HG02885 (cell line): ENCODE measurements at regions not wholly inside any gene's neighbourhood (a gene's known extent, or its start where the extent isn't known, plus 50 kb on each side); places are given as distances from the start of the nearest gene placed in this dataset.

ENCODE experiments used
- ATAC-seq: cut with Tn5 transposase; IDR thresholded peaks from one replicate; pipeline ENCODE4 v1.9.1; 2021; ENCODE audit warnings: mild to moderate bottlenecking; ENCODE audit not compliant: unreplicated experiment, poor library complexity

DNA sequence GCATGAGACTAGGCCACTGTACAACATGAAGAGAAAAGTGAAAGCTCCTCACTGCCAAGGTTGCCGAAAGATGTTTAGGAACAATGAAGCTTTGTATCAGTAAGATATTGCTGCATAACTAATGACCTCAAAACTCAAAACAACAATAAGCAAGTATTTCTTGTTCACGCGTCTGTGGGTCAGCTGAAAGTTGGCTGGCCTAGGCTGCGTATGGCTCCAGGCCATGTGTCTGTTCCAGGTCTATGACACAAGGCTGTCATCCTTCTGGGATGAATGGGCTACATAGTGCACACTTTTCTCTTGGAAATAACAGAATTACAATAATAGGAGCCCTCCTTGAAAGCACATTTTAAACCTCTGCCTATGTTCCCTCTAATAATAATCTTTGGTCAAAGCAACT is 515.9 kb downstream of the PLPP3 start:
- ATAC-seq = no peak

DNA sequence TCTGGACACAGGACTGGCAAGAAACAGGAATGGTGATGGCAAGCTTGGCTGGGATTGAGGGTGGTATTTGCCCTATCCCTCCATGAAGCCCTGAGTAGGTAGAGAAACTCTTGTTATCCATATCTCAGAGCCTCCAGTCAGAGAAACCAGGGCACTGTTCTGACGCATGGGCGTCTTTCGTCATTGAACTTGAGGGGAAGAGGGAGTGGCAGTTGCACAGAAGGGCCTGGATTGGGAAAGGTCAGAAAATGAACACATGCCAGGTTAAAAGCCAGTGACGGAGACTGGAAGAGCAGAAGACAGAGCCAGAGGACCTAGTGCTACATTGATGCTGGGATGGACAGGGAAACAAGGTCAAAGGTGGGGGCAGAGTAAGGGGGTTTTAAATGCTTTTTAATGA is 516.7 kb downstream of the PLPP3 start:
- ATAC-seq = no peak

DNA sequence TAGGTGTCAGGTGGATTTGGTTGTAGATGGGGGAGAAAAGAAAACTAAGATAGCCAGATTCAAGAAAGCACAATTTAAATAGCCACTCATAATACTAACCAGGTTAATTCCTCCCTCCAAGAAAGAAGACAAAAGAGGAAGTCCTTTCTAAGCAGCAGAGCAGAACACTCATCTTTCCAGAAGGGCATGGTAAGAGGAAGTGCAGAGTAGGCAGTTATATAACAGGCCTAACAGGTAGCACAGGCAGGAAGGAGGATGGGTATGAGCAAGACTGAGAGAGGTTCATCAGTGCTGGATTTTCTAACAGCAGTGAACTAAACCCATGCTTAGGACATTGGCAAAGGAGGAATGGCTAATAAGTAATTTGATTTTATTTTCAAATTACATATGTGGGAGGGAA is 517.5 kb downstream of the PLPP3 start:
- no peak for ATAC-seq

DNA sequence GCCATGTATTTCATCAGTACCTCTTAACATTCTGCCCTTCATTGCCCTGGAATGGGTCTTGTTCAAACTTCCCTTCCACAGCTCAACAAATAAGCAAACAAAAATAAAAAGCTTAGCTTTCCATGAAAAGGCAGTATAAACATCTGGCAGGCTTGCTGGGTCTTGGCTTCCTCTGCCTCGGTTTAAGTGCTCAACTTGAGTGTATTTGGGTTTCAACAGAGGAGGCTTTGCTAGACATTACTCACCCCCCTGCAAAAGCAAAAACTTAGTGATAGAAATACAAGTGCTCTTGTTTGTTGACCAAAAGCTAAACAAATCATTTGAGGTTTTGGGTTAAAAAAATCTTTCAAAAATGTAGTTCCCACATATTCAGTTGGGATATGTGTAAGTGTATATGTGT is 518.5 kb downstream of the PLPP3 start:
- no peak for ATAC-seq

DNA sequence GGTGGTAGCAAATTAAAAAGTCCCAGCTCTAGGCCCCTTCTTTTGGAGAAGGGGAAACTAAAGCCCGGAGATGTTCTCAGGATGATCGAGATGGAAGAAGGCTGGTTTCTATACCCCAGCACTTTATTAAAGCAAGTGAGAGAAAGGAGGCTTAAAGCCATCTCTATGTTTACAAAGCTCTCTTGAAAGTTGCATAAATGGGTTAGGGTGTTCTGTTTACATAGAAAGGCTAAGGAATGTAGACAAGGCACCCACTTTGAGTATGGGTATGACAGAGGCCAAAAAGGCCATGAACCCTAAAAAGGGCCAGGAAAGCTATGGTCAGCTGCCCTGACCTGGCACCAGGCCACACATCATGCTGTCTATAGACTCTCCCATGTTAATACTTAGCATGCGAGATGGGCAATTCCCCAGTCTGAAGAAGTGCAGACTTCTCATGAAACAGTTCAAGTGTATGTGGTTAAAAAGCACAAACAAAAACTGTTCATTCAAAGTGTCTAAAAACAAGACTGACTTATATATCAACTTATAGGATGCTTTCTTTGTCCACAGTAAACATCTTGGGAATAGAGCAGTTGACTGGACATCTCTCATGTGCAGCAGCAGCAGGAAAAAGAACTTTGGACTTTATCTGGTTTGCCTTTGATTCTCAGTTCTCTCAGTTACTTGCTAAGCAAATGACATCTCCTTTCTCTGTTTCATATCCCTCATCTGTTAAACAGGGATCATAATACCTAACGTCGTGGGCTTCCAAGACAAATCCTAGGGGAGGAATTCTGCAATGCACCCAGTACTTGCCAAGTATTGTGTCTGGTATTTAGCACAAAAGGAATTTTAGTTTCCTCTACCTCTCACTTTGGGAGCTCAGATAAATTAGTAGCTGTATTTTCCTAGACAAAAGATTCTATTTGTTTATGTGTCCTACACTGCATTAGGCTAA is 521.6 kb downstream of the PLPP3 start:
- no peak for ATAC-seq

DNA sequence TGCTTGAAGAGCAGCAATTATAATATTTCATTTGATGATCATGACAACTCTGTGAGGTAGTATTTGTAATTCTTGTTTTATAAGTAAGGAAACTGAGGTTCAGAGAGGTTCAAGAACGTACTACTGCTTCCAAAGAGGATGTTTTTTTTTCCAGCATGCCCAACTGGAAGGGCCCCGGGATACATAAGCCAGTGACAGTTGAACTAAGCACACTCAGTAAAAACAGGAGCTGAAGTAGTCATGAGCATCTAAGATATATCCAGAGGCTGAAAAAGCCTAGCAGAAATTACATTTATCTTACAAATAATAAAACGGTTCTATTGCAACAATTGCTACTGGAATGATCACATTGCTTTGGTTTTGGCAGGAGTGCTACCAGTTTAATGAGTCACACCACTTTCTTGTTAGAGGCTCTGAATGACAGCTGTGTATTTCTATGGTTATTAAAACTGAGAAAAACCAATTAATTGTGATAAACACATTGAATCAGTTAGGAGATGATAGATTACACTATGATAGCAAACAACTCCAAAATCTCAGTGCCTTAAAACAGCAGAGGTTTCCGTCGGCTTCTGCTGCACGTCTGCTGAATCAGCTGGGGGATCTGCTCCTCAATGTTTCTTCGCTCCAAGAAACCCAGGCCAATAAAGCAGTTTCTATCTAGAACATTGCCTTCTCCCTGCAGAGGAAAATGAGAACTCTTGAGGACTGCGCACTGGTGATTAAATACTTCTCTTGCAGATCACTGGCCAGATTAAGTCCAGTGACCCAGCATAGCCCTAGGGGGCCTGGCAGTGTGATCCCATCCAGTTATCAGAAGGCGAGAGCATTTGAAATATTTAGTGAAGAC is 522.7 kb downstream of the PLPP3 start:
- ATAC-seq = no peak

DNA sequence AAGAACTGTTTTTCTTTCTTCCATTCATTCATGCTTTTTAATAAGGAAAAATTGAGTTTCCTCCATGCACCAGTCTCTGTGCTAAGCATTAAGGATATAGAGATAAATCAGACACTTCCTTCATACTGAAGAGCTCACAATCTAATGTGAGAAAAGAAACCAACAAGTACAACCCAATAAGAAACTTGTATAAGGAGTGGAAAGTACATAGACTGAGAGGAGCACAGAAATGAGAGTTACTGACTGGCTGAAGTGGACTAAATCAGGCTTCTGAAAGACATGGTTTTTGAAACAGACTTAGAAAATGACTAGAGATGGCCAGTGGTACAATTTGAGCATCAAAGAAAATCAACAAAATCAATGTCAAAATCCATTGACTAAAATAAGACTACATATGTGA is 524.4 kb downstream of the PLPP3 start:
- ATAC-seq = no peak

DNA sequence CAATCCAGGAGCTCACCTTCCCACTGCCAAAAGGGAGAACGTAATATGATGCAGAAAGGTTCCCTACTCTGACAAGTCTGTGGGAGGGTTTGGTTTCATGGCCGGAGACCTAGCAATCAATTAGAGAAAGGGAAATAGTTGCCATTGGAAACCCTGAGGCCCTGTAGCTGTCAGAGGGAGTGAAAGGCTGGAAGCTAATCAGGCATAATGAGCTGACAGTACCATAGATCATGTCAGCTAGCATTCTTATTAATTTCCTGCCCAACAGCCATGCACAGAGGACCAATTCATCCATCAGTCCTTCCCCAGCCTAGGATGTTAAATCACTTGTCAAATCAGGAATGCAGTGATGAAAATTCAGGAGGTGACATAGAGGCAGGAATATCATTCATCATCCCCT is 527.3 kb downstream of the PLPP3 start:
- no peak for ATAC-seq

DNA sequence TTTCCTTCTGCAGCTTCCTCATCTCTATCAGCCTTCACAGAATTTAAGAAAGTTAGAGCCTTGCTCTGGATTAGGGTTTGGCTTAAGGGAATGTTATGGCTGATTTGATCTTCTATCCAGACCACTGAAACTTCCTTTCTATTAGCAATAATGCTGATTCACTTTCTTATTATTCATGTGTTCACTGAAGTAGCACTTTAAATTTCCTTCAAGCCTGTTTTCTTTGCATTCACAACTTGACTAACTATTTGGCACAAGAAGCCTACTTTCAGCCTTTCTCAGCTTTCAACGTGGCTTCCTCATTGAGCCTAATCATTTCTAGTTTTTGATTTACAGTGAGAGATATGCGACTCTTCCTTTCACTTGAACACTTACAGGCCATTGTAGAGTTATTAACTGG is 528.5 kb downstream of the PLPP3 start:
- no peak for ATAC-seq

DNA sequence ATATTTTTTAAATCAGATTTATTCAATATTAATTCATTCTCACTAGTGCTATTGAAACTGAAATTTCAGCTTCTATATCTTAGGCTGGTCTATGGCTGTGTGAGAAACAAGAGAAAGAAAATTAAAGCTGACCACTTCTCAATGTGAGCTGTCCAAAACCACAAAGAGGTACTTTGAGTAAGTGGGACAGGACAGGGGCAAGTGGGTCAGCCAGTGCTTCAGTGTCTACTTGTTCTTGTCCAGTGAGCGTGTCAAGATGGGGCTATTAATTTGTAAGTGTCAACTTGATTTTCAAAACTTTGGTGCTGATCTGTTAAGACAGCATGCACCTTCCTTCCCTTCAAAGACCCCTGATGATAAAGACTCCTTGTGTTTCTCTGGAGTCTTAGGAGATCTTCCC is 533.9 kb downstream of the PLPP3 start:
- no peak for ATAC-seq

DNA sequence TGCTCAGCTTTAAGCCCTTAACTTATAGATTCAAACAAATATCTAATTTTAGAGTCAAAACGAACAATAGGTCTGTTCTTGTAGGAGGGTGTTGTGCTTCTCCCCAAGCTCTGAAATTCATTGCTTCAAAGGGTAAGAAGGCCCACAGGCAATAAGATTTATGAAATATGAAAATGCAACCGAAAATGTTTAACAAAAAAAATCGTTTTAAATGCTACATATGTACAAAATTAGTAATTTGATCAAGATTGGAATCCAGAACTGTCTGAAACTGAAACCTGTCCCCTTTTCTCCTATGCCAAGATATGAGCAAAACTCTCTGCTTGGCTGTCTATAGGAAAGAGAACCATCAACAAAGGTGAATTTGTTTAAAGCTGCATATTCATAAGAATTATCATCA is 534.3 kb downstream of the PLPP3 start:
- ATAC-seq = no peak

DNA sequence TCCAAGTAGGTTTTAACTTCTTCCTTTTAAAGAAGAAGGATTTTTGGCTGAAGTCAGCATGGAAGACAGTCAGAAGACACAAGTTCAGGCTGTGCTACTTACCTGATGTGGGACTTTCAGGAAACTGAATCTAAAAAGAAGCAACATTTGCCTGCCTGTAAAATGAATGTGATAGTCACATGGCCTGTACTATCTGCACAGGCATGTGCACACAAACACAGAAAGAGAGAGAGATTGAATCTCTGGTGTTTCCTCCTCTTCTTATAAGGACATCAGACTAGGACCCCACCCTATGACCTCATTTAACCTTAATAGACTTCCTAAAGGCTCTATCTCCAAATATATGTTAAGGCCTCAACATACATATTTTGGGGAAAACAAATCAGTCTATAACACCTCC is 542.9 kb downstream of the PLPP3 start:
- no peak for ATAC-seq

DNA sequence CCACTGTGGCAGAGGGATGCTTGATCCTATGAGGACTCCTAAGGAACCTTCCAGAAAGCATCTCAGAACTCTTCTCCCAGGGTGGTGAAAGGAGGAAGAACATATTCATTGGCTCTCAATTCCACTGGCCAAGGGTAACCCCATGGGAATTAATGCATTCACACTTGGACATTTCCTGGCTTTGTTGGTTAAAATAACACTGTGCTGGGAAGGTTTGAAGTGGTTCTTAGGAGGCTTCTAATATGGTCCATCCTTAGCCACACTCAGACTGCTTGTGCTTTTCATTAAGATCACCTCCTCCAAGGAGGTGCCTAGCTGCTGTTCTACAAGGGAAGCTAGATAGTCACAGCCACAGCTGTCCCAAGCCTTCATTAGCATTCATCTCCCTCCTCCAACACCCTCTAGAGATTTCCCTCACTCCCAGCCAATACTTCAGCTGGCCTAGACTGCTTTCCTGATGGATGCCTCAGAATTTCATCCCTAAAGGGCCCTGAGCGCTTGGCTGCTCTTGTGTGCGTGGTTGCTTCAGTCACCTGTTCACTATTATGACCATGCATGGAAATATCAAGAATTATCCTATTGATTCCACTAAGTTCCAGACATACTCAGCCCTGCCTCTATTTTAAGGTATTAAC is 544.4 kb downstream of the PLPP3 start:
- ATAC-seq = no peak

DNA sequence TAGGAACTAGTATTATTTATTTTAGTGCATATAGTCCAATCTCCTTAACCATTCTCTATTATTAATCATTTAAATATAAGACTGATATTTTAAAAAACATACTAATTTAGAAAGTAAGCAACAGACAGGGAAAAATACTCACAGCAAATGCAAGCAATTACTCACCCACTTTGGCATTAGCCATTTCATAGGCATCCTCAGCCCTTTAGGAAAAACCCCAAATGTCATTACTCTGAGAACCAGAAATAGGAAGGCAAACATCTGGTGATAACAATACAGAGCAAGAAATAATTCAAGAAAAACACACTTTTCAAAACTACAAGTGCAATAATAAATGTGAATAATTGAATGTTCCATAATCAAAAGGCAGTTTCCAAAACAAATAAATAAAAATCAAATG is 545.1 kb downstream of the PLPP3 start:
- ATAC-seq = no peak

DNA sequence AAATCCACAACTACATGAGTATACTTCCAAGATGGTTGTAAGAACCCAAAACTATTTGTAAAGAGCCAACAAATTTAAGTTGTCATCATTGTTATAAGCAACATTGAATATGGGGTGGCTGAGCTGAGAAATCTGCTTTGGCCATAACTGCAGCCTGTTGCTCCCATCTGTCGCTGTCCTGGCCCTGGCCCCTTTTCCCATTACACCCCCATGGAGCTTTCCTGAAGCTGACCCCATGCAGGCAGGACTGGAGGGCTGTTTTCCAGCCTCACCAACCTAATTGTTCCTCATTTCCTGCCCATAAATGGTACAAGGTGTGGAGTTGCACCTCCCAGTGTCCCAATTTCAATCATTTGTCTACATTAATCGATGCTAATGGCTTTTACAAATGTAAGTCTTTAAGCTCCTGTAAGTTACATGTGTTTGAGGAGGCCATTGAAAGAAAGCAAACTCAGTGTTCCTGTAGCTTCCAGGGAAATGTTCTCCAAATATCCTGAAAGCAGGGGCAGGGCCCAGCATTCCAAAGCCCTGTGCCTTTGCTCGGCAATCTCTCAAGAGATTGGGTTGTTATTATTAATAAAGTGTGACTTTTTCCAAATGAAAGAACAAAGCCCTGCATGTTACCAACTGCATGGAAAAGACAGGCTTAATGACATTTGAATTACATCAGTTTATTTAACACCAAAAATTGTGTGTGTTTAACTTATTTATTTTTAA is 545.9 kb downstream of the PLPP3 start:
- no peak for ATAC-seq

DNA sequence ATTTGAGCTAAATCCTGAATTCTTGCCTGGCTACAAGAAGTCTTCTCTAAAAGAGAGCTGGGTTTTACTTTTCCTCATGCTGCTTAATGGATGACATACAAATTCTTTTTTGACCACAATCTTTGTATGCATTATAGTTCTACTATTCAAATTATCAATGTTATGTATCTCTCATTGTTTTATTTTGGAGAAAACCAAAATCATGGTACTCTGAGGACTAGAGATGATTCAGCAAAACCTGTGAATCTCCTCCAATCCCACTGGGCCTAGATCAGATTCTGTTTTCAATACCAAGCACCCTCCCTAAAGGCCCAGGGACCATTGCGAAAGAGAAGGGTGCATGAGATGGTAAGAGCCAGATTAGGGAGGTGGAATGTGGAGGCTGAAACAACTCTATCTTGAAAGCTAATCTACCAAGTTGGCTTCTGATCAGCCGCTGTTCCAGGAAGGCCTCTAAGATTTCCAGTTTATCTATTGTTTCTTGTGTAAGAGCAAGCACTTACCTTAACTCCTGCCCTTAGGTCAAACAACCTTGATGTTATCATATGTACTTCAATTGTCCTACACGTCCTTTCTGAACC is 547.2 kb downstream of the PLPP3 start:
- no peak for ATAC-seq

DNA sequence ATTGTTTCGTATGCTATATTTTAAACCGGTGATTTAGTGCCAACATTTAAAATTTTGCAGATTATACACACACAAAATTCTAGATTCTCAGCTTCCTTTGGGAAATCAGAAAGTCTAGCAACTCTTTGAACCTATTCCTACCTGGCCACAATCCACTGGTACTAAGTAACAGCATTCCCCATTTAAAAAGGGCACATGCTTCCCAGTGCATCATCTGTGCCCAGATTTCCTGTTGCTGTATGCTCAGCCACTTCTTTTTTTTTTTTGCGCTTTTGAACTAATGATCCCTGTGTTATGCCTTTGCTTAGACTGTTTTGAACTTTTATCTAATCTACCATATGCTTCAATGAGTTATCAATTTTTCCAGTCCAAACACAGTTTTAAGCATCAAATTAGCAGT is 548.4 kb downstream of the PLPP3 start:
- ATAC-seq = no peak

DNA sequence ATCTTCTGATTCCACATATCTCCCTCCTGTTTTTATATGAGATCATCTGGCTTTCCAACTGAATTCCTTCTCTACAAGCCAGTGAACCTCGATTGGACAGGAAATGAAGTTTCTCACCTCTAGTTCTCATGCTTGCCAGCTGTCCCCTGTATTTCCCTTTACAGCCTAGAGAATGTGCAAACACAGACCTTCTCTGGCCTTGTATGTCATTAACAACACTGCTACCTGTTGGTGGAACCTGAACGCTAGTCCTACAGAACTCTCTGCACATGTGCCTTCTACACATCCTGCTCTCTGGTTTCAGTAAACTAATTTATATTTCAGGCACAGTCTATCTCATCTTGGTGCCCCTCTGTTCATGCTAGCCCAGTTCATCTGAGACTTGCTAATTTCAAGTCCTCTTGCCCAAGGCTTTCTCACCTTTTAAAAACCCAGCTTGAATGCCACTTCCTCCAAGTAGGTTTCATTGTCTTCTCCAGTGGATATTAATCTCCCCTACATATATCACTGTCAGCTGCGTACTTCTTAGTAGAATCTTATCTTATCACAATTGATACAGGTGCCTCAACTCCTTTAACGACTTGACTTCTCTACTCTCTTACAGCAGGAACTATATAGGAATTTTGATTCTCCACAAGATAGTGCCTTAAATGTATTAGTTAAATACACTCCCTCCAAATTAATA is 549.9 kb downstream of the PLPP3 start:
- ATAC-seq = no peak

DNA sequence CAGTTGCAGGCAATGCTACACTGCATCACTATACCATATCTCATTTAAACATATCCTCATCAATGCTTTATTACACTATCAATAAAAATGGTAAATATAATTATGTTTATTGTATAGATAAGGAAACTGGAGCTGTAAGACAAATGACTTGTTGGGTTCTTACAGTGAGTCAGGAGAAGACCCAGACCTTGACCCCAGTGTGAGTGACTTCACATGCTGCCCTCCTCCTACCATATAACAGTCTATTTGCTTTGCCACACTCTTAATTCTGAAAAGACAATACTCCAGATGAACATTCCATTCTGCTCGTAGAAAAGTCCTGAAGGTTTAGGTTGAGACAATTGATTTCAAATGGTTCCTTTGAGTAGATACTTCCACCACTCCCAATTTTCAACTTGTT is 550.5 kb downstream of the PLPP3 start:
- no peak for ATAC-seq
